ENCODE measurements at regions not wholly inside any gene's neighbourhood (a gene's known extent, or its start where the extent isn't known, plus 50 kb on each side); places are given as distances from the start of the nearest gene placed in this dataset.

DNA sequence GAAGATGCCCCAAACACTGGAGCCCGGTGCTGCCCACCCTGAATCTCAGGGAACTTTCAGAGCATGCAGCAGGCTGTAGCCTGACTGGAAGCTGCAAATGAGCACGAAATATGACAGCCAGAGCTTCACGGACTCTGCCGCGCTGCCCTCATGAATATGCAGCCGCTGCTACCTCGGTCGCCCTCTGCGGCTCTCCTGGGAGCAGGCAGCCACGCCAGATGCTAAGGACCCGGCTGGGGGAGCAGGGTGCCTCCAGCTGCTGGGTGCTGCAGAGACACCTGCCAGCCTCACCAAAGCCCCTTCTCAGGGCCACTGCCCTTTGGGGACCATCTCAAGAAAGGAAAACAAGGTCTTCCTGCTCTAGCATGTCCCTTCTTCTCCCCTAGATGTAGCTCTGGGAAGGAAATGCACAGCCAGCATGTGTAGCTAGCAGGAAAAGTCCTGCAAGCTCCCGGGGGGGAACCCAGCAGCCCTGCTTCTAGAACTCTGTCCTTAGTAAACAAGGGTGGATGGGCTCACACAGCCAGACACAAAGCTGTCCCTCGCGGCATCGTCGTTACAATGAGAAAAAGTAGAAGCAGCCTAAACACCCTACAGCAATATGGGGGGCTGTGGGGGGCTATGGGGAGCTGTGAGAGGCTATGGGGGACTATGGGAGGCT lies 56.8 kb upstream of the OLFM1 start:
- Histone ChIP-seq H3K27ac (no peak overlapping the region), H3K27me3 (peaks cover 0 to 26% (median 0%) of the 10 kb centered on the region in 3 donors), H3K4me1 (no peaks in the 10 kb centered on the region), H3K9me3 (no peaks in the 10 kb centered on the region), H3K36me3 (no peaks in the 10 kb centered on the region), H3K4me3 (no peak overlapping the region)
- intact Hi-C loops (cut with DNase I), result no loop called here
- DNase-seq, result no peak
- TF ChIP-seq, protein P1, sequence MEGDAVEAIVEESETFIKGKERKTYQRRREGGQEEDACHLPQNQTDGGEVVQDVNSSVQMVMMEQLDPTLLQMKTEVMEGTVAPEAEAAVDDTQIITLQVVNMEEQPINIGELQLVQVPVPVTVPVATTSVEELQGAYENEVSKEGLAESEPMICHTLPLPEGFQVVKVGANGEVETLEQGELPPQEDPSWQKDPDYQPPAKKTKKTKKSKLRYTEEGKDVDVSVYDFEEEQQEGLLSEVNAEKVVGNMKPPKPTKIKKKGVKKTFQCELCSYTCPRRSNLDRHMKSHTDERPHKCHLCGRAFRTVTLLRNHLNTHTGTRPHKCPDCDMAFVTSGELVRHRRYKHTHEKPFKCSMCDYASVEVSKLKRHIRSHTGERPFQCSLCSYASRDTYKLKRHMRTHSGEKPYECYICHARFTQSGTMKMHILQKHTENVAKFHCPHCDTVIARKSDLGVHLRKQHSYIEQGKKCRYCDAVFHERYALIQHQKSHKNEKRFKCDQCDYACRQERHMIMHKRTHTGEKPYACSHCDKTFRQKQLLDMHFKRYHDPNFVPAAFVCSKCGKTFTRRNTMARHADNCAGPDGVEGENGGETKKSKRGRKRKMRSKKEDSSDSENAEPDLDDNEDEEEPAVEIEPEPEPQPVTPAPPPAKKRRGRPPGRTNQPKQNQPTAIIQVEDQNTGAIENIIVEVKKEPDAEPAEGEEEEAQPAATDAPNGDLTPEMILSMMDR (IDR thresholded peaks at IDR 0.05), result no peak
- TF ChIP-seq EP300 (IDR thresholded peaks at IDR 0.05), result no peak
- TF ChIP-seq POLR2AphosphoS5 (IDR thresholded peaks at IDR 0.05), result no peak
- no peak for TF ChIP-seq POLR2A (IDR thresholded peaks at IDR 0.05)
- 61 to 72% methylated on average over 16 of the region's 16 CpGs for WGBS, 2 donors

DNA sequence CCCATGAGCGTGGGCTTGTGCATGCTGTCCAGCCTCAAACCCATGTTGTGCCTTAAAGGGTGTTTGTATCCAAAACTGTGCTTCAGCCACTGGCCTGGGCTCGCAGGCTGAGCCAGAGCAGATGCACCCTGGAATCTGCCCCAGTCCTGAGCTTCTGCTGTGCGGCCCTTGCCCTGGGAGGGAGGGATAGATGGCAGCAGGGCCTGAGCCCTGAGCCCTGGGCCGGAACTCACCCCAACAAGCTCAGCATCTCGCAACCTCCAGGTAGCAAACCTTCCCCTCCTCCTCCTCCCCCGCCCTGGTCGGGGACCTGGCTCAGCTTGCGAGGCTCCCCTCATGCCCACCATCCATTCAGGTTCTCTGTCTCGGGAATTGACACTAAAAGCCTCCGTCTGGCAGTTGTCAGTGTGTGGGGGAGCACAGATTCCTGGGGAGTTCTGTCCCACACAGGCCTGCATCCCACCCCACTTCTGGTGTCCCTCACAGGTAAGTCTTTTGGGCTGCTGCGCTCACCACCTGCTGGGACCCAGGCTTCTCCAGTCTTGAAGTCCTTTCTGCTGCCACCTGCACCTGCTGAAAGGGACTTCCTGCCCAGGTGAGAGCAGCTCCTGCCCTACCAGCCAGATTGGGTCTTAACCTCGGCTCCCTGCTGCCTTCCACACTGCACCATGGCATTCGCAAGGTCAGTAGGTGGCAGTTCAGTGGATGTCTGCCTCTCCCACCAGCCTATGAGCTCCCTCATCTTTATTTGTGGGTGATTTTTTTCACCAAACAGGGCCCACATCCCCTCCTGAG lies 55.2 kb upstream of the OLFM1 start:
- Histone ChIP-seq H3K27ac (no peak overlapping the region), H3K4me1 (no peaks in the 10 kb centered on the region), H3K9me3 (no peaks in the 10 kb centered on the region), H3K36me3 (no peaks in the 10 kb centered on the region), H3K4me3 (no peak overlapping the region), H3K27me3 (peaks cover 0 to 33% (median 0%) of the 10 kb centered on the region in 3 donors)
- TF ChIP-seq, protein P1 (IDR thresholded peaks at IDR 0.05), result no peak
- TF ChIP-seq EP300 (IDR thresholded peaks at IDR 0.05) (no peak), POLR2A (IDR thresholded peaks at IDR 0.05) (no peak), POLR2AphosphoS5 (IDR thresholded peaks at IDR 0.05) (no peak)
- WGBS, 2 donors, result 70 to 82% methylated on average over 13 of the region's 13 CpGs
- peak; percentile 45 for DNase-seq
- intact Hi-C loops (cut with DNase I), result no loop called here

DNA sequence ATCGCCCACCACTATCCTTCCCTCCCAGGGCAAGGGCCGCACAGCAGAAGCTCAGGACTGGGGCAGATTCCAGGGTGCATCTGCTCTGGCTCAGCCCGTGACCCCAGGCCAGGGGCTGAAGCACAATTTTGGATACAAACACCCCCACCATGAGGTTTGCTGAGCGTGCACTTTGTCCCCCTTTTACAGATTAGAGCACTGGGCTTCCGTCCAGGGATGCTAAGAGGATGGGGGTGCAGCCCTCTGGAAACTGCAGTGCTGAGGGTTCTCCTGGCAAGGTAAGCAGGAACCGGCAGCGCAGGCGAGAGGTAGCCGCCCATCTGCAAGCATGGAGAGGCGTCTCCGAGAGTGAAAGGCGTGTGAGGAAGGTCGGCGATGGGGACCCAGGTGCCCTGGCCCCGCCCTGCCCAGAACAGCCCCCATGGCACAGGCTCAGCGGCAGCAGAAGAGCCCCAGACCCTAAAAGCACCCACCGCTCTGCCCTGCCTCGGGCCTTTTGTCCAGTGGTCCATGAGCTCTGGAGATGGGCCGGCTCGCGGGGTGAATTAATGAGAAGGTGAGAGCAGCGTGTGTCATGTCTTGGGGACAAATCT lies 54.5 kb upstream of the OLFM1 start:
- Histone ChIP-seq H3K27me3 (peaks cover 0 to 33% (median 0%) of the 10 kb centered on the region in 3 donors), H3K9me3 (no peaks in the 10 kb centered on the region), H3K4me3 (no peak overlapping the region), H3K4me1 (no peaks in the 10 kb centered on the region), H3K27ac (no peak overlapping the region), H3K36me3 (no peaks in the 10 kb centered on the region)
- WGBS, 2 donors, result 72 to 83% methylated on average over 22 of the region's 22 CpGs
- intact Hi-C loops (cut with DNase I), result no loop called here
- TF ChIP-seq EP300 (IDR thresholded peaks at IDR 0.05) (no peak), POLR2AphosphoS5 (IDR thresholded peaks at IDR 0.05) (no peak), POLR2A (IDR thresholded peaks at IDR 0.05) (no peak)
- TF ChIP-seq, protein P1 (IDR thresholded peaks at IDR 0.05), result no peak
- DNase-seq, result peak; percentile 54

DNA sequence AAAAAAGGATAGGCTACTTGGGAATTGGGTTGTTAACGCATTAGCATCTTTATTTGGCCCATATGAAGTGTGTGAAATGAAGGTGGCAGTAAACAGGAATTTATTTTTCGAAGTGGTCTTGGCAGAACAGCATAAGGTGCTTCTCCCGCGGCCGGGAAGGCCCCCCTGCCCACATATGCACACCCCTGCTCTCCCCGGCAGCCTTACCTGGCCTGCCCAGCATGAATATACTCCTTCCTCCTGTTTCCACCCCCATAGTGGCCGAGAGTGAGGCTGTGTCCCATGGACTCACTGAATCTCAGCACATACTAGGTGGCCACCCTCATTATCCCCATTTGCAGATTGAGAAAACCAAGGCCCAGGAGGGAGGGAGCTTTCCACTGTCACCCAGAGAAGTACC lies 54.0 kb upstream of the OLFM1 start:
- Histone ChIP-seq H3K4me1 (no peaks in the 10 kb centered on the region), H3K27me3 (peaks cover 0 to 36% (median 0%) of the 10 kb centered on the region in 3 donors), H3K36me3 (no peaks in the 10 kb centered on the region), H3K4me3 (no peak overlapping the region), H3K9me3 (no peaks in the 10 kb centered on the region), H3K27ac (no peak overlapping the region)
- peak; percentile 22 for DNase-seq
- WGBS, 2 donors, result 66 to 80% methylated on average over 7 of the region's 7 CpGs
- intact Hi-C loops (cut with DNase I), result no loop called here
- TF ChIP-seq POLR2AphosphoS5 (IDR thresholded peaks at IDR 0.05), result no peak
- TF ChIP-seq EP300 (IDR thresholded peaks at IDR 0.05), result no peak
- TF ChIP-seq POLR2A (IDR thresholded peaks at IDR 0.05), result no peak
- TF ChIP-seq, protein P1 (IDR thresholded peaks at IDR 0.05), result no peak
